Ureter (tissue), 1 donor: ENCODE measurements at regions not wholly inside any gene's neighbourhood (a gene's known extent, or its start where the extent isn't known, plus 50 kb on each side); places are given as distances from the start of the nearest gene placed in this dataset.
"Not testable (repeated sequence)": the region's sequence is repeated elsewhere in the genome, so short reads cannot be mapped to it uniquely, and the experiment has no call there.

Experiments
- DNase-seq: peaks from one replicate; pipeline ENCODE4 v3.0.0-alpha.2; 2020; ENCODE audit warnings: low spot score
- donor health status: DM: yes; HTN: yes; CAD: no.

DNA sequence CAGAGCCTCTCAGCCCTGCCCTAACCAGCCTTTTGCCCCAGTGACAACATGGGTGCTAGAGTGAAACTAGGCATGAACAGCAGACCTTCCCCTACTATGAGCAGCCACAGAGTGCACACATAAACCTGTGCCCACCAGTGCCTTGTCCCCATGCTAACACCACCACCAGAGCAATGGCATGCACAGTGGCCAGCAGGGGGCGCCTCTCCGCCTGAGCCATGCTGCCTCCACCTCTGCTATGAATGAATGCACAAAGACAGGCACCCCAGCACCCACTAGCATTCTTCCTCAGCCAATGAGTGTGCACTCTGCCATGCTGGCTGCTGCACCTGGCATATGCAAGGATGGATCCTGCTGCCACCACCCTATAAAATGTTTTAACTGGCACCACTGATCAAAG lies 286.9 kb upstream of the FGF16 start:
- DNase-seq: no peak

- no peak for DNase-seq
Observed at GRCh38 chrX:77162777-77163176, 284.4 kb upstream of the FGF16 start.

GRCh38 chrX:77167993-77168392 lies 279.2 kb upstream of the FGF16 start:
- no peak for DNase-seq

DNA sequence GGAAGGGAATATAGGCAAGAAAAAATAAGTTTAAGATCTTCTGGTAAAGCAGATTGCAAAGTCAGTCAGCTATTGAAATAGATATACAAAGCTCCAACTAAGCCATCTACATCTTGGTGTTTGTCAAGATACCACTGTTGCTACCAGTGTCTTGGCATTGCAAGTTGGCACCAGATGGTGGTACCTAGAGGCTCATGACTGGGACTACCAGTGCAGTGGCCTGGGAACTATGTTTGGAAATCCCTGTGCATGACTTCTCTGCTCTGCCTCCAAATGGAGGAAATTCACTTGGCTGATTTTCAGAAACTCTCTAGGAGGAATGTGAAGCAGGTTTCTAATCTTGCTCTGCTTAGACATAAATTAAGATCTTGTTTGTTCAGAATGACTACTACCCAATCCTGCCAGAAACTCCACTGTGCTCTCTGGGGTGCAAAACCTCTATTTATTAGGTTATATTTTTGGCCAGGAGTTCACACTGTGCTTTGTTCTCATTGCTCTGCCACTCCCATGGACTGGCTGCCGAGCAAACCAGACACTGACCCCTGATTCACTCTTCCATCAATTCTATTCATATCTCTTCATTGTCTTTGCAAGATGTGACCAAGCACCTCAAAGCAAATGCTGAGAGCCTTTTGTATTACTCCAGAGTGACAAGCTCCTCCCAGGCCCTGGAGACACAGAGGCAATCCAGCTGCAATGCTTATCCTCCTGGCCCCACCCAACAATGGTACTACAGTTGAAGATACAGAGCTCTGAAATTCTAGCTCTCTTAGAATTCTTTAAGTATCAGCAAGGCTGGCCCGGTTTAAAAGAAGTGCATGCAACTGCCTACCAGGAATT lies 272.3 kb upstream of the FGF16 start:
- no peak for DNase-seq

GRCh38 chrX:77200663-77201062 lies 246.5 kb upstream of the FGF16 start:
- DNase-seq: no peak

DNA sequence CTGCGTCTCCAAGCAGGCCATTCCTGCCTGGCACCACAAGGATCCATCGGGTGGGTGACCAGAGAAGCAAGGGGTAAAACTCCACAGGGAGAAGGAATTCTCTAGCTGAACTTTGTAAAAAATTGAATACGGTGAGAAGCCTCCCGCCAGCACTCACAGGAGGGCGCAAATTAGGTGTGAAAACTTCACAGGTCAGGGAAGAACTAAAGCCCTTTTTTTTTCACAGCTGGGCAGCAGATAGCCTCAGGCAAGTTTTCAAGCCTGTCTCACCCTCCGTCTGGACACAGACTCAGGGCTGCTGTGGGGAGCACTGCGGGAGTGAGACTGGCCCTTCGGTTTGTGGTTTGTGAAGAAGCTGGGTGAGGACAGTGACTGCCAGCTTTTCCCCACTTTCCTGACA lies 224.1 kb upstream of the FGF16 start:
- DNase-seq: no peak

- DNase-seq: no peak
Observed at GRCh38 chrX:77264490-77264889, 182.7 kb upstream of the FGF16 start.

DNA sequence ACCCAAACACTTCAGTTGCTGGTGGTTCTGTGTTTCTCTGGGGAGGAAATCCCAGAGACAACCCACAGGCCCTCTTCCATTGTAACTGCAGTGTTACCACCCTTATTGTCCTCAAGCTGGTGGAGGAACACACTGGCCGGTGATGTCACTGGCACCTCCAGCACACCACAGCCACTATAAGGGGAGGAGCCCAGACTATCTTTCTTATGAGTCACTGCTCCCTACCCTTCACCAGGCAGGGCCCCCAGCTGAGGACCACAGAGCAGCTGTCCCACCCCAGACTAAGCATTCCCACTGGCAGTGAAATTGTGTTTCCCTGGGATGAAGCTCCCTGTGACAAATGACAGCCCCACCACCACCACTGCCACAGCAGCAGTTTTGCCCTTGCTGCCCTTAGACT lies 171.8 kb upstream of the FGF16 start:
- DNase-seq: no peak

GRCh38 chrX:77276742-77277141 lies 170.4 kb upstream of the FGF16 start:
- no peak for DNase-seq

GRCh38 chrX:77277911-77278310 lies 169.3 kb upstream of the FGF16 start:
- no peak for DNase-seq

DNA sequence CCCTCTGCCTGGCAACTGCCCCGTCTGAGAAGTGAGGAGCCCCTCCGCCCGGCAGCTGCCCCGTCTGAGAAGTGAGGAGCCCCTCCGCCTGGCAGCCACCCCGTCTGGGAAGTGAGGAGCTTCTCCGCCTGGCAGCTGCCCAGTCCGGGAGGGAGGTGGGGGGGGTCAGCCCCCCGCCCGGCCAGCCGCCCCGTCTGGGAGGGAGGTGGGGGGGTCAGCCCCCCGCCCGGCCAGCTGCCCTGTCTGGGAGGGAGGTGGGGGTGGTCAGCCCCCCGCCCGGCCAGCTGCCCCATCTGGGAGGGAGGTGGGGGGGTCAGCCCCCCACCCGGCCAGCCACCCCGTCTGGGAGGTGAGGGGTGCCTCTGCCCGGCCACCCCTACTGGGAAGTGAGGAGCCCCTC lies 167.8 kb upstream of the FGF16 start:
- not testable (repeated sequence) for DNase-seq

DNA sequence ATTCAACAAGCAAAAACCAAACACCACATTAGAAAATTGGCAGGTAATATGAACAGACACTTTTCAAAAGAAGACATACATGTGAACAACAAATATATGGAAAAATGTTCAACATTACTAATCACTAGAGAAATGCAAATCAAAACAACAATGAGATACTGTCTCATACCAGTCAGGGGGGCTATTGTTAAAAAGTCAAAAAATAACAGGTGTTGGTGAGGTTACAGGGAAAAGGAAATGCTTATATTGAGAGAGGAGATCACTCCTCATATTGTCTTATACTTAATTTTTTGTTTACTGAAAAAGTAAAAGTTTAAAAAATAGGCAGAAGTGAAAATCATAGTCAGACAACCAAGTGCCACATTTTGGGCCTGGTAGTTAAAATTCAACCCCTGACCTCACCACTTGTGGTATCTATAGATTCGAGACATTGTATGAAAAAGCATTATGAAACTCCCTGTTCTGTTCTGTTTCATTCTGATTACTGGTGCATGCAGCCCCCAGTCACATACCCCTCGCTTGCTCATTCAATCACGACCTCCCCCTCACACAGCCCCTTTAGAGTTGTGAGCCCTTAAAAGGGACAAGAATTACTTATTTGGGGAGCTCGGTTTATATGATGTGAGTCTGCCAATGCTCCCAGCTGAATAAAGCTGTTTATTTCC lies 153.7 kb upstream of the FGF16 start:
- DNase-seq: no peak

DNA sequence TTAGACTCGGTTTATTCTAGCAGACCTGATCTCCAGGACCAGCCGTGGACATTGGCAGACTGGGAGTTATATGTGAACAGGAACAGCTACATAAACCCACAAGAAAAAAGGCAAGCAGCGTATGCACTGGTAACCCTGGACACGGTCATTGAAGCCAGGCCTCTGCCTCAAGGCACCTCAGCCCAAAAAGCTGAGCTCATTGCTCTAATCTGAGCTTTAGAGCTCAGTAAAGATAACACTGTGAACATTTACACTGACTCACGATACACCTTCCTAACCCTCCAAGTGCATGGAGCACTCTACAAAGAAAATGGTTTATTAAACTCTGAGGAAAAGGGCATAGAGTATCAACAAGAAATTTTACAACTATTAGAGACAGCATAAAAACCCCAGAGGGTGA lies 148.9 kb upstream of the FGF16 start:
- DNase-seq: no peak

DNA sequence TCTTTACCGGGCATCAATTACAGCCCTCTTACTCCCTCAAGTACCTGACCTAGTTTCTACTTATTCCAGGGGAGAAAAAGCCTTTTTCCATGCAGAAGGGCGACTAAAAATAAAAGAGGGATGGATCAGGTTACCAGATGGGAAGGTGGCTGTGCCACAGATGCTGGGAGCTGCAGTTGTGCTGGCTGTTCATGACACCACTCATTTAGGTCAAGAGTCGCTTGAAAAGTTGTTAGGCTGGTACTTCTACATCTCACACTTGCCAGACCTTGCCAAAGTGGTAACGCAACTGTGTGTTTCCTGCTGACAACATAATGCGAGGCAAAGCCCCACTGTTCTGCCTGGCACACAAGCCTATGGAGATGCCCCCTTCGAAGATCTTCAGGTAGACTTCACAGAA lies 148.4 kb upstream of the FGF16 start:
- no peak for DNase-seq

DNA sequence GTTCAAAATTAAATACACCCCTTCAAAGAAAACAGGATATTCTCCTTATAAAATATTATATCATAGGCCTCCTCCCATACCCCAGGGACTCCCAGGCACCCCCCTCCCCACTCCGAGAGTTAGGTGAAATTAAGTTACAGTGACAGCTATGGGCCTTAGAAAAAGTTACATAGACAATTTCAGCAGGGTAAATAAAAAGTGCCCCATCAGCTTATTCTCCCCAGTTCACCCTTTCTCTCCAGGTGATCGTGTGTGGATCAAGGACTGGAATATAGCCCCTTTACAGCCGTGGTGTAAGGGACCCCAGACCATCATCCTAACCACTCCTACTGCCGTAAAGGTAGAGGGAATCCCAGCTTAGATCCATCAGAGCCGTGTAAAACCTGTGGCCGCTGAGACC lies 147.6 kb upstream of the FGF16 start:
- DNase-seq: no peak

DNA sequence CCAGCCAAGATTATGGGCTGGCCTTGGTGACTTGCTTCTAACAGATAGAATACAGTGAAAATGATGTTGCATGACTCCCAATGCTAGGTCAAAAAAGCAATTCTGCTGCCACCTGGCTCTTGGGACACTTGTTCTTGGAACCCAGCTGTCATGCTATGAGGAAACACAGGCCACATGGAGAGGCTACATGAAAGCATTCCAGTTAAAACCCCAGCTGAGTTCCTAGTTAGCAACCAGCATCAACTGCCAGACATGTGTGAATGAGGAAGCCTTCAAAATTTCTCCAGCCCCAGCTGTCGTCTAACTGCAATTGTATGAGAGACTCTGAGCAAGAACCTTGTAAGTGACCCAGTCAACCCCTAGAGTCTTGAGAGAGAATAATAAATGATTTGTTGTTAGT lies 105.2 kb upstream of the FGF16 start:
- DNase-seq: no peak

DNA sequence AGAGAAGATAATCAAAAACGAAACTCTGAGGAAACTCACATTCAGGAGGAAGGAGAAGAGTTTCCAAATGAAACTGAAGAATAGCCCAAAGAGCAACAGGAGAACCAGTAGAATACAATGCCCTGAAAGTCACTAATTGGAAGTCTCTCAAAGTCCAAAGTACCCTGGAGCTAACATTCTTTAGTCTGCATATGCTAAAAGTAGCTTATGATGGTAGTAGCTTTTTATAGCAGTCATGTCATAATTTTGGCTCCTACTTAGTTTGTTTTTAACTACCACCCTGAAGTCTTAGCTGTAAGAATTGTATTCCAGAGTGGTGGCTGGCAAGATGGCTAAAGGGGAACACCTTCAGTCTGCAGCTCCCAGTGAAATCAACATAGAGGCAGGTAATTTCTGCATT lies 100.3 kb upstream of the FGF16 start:
- DNase-seq: no peak

GRCh38 chrX:77347572-77347971 lies 99.6 kb upstream of the FGF16 start:
- DNase-seq: no peak

DNA sequence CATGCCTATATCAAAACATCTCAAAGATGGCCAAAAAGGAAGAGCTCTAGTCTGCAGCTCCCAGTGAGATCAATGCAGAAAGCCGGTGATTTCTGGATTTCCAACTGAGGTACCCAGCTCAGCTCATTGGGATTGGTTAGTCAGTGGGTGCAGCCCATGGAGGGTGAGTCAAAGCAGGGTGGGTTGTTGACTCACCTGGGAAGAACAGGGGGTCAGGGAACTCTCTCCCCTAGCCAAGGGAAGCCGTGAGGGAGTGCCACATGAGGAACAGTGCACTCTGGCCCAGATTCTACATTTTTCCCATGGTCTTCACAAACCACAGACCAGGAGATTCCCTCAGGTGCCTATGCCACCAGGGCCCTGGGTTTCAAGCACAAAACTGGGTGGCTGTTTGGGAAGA lies 57.3 kb upstream of the FGF16 start:
- DNase-seq: no peak

DNA sequence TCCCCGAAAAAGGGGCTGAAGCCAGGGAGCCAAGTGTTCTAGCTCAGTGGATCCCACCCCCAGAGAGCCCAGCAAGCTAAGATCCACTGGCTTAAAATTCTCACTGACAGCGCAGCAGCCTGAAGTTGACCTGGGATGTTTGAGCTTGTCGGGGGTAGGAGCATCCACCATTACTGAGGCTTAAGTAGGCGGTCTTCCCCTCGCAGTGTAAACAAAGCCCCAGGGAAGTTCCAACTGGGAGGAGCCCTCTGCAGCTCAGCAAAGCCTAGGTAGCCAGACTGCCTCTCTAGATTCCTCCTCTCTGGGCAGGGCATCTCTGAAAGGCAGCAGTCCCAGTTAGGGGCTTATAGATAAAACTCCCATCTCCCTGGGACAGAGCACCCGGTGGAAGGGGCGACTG lies 56.8 kb upstream of the FGF16 start:
- DNase-seq: not testable (repeated sequence)

- no peak for DNase-seq
Observed at GRCh38 chrX:77396781-77397180, 50.4 kb upstream of the FGF16 start.
